HG03460 (cell line): ENCODE measurements at regions not wholly inside any gene's neighbourhood (a gene's known extent, or its start where the extent isn't known, plus 50 kb on each side); places are given as distances from the start of the nearest gene placed in this dataset.

Source experiments
- ATAC-seq: cut with Tn5 transposase; IDR thresholded peaks from one replicate; pipeline ENCODE4 v1.9.1; 2021; ENCODE audit not compliant: unreplicated experiment

GRCh38 chr5:57538341-57538955, 55.8 kb upstream of the ACTBL2 start:
- ATAC-seq: no peak

GRCh38 chr5:57537811-57538210, 55.2 kb upstream of the ACTBL2 start:
- ATAC-seq: no peak

- no peak for ATAC-seq
Measured at GRCh38 chr5:57532513-57533497, 50.2 kb upstream of the ACTBL2 start.
